Neural progenitor cell (in vitro differentiated cells): ENCODE measurements at regions not wholly inside any gene's neighbourhood (a gene's known extent, or its start where the extent isn't known, plus 50 kb on each side); places are given as distances from the start of the nearest gene placed in this dataset.

Source experiments
- DNase-seq: peaks from one replicate; pipeline ENCODE4 v3.0.0-alpha.2; 2016; ENCODE audit warnings: low spot score
- H2AFZ ChIP-seq: fragments of 200-600 bp; sonication (generic); replicated peaks from 2 replicates; pipeline ENCODE4 v1.6.1; 2016; ENCODE audit warnings: antibody characterized with exemption
- H3F3A ChIP-seq: fragments of 200-600 bp; sonication (generic); 2 replicates; pipeline ENCODE4 v1.6.1; 2016; ENCODE audit warnings: antibody characterized with exemption, low read depth
- H3K27ac ChIP-seq: fragments of 200-600 bp; sonication (generic); 2 replicates; pipeline ENCODE4 v1.5.1; 2016; ENCODE audit warnings: mild to moderate bottlenecking
- H3K27me3 ChIP-seq: fragments of 200-600 bp; sonication (generic); 2 replicates; pipeline ENCODE4 v1.6.1; 2016; ENCODE audit warnings: mild to moderate bottlenecking, moderate library complexity
- H3K36me3 ChIP-seq: fragments of 200-600 bp; sonication (generic); 2 replicates; pipeline ENCODE4 v1.5.1; 2016
- H3K4me1 ChIP-seq: fragments of 200-600 bp; sonication (generic); 2 replicates; pipeline ENCODE4 v1.6.1; 2016; ENCODE audit warnings: mixed run types
- H3K4me2 ChIP-seq: fragments of 200-600 bp; sonication (generic); 2 replicates; pipeline ENCODE4 v1.6.1; 2016
- H3K4me3 ChIP-seq: fragments of 200-600 bp; sonication (generic); 2 replicates; pipeline ENCODE4 v1.5.1; 2016
- H3K79me2 ChIP-seq: fragments of 200-600 bp; sonication (generic); 2 replicates; pipeline ENCODE4 v1.6.1; 2016; ENCODE audit warnings: low read depth
- H3K9ac ChIP-seq: fragments of 200-600 bp; sonication (generic); 2 replicates; pipeline ENCODE4 v1.6.1; 2016
- H3K9me3 ChIP-seq: fragments of 200-600 bp; sonication (generic); 2 replicates; pipeline ENCODE4 v1.5.1; 2016; ENCODE audit warnings: low read depth
- H4K20me1 ChIP-seq: fragments of 200-600 bp; sonication (generic); 2 replicates; pipeline ENCODE4 v1.6.1; 2016; ENCODE audit warnings: low read depth
- H3K27ac Mint-ChIP-seq: 3 replicates; pipeline ENCODE4 v1.8.0; 2021; ENCODE audit warnings: mixed read lengths
- H3K27me3 Mint-ChIP-seq: 2 replicates; pipeline ENCODE4 v1.8.0; 2022; ENCODE audit warnings: low read depth, mild to moderate bottlenecking, inconsistent platforms, moderate library complexity, mixed read lengths; ENCODE audit not compliant: insufficient read depth
- H3K36me3 Mint-ChIP-seq: 3 replicates; pipeline ENCODE4 v1.8.0; 2021; ENCODE audit warnings: mixed read lengths
- H3K4me1 Mint-ChIP-seq: 3 replicates; pipeline ENCODE4 v1.8.0; 2021; ENCODE audit warnings: mixed read lengths
- H3K4me3 Mint-ChIP-seq: 3 replicates; pipeline ENCODE4 v1.8.0; 2021; ENCODE audit warnings: mild to moderate bottlenecking, moderate library complexity, mixed read lengths
- H3K9me3 Mint-ChIP-seq: 3 replicates; pipeline ENCODE4 v1.8.0; 2020; ENCODE audit warnings: mixed read lengths
- EZH2 ChIP-seq: fragments of 200-600 bp; sonication (generic); IDR thresholded peaks from 2 replicates; pipeline ENCODE4 v1.6.1; 2017; ENCODE audit warnings: antibody characterized with exemption, mild to moderate bottlenecking, moderate library complexity
- EZH2phosphoT487 ChIP-seq: fragments of 200-600 bp; sonication (generic); IDR thresholded peaks from 2 replicates; pipeline ENCODE4 v1.6.1; 2017; ENCODE audit warnings: antibody characterized with exemption
- TF ChIP-seq, protein P1 (sequence below): fragments of 200-600 bp; sonication (generic); IDR thresholded peaks from 2 replicates; pipeline ENCODE4 v1.5.1; 2017; ENCODE audit warnings: antibody characterized with exemption, mild to moderate bottlenecking

DNA sequence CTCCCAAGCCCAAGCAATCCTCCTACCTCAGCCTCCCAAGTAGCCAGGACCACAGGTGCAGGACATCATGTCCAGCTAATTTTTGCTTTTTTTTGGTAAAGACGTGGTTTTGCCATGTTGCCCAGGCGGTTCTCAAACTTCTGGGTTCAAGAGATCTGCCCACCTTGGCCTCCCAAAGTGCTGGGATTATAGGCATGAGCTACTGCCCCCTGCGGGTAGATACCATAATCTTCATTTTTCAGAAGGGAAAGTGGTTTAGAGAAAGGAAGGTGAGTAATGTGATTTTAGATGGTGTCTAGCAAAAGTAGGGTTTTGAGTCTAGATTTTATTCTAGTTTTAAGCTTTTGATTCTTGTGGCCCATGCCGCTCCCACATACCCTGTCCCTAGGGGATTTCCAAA, 205.3 kb upstream of the CLNK start:
- Mint-ChIP-seq H3K27ac (no peak overlapping the region), H3K27me3 (no peaks in the 10 kb centered on the region), H3K4me3 (no peak overlapping the region), H3K9me3 (no peaks in the 10 kb centered on the region), H3K4me1 (peaks cover 3% of the 10 kb centered on the region), H3K36me3 (no peaks in the 10 kb centered on the region)
- H2AFZ ChIP-seq, result no peak overlapping the region
- no peaks in the 10 kb centered on the region for H3K27me3 ChIP-seq
- no peak overlapping the region for H3K4me2 ChIP-seq
- H3F3A ChIP-seq, result no peaks in the 10 kb centered on the region
- H3K4me1 ChIP-seq, result peaks cover 8% of the 10 kb centered on the region
- H3K27ac ChIP-seq, result no peak overlapping the region
- no peaks in the 10 kb centered on the region for H3K36me3 ChIP-seq
- no peak overlapping the region for H3K9ac ChIP-seq
- H3K4me3 ChIP-seq, result no peak overlapping the region
- TF ChIP-seq, protein P1, sequence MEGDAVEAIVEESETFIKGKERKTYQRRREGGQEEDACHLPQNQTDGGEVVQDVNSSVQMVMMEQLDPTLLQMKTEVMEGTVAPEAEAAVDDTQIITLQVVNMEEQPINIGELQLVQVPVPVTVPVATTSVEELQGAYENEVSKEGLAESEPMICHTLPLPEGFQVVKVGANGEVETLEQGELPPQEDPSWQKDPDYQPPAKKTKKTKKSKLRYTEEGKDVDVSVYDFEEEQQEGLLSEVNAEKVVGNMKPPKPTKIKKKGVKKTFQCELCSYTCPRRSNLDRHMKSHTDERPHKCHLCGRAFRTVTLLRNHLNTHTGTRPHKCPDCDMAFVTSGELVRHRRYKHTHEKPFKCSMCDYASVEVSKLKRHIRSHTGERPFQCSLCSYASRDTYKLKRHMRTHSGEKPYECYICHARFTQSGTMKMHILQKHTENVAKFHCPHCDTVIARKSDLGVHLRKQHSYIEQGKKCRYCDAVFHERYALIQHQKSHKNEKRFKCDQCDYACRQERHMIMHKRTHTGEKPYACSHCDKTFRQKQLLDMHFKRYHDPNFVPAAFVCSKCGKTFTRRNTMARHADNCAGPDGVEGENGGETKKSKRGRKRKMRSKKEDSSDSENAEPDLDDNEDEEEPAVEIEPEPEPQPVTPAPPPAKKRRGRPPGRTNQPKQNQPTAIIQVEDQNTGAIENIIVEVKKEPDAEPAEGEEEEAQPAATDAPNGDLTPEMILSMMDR, result peak; percentile 16
- no peak for TF ChIP-seq EZH2
- no peak for DNase-seq
- no peaks in the 10 kb centered on the region for H4K20me1 ChIP-seq
- no peaks in the 10 kb centered on the region for H3K79me2 ChIP-seq
- no peaks in the 10 kb centered on the region for H3K9me3 ChIP-seq

DNA sequence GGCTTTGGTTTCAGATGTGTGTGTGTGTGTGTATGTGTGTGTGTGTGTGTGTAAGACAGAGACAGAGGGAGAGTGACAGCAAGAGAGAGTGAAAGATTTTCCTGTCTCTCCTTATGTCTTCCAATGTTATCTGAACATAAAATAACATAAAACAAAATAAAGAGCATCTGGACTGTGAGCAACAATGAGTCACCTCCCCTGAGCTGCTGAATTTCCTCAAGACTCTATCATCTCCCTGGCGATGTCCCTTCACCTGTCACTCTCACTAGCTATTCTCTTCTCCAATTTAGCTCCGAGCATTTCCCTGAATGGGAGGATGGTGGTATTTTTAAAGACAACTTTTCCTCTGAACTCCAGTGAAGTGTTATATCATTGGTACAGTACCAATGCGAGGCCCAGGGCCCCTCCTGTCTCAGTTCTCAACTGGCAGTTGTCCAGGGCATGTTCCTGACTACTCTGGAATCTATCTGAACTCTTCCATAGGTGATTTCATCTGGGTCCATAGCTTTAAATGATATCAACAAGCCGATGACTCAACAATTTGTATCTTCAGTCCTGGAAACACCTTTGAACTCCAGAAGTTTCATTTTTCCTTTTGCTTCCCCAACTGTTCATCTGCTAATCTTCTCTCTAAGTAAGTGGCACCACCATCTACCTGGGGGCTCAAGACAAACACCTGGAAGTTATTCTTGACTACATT, 195.0 kb upstream of the CLNK start:
- TF ChIP-seq EZH2 (no peak), EZH2phosphoT487 (no peak)
- TF ChIP-seq, protein P1, result no peak
- Mint-ChIP-seq H3K4me1 (no peaks in the 10 kb centered on the region), H3K4me3 (no peak overlapping the region), H3K36me3 (no peaks in the 10 kb centered on the region), H3K27me3 (no peaks in the 10 kb centered on the region), H3K9me3 (no peaks in the 10 kb centered on the region), H3K27ac (no peak overlapping the region)
- Histone ChIP-seq H3K79me2 (no peaks in the 10 kb centered on the region), H3K36me3 (no peaks in the 10 kb centered on the region), H3K27ac (no peak overlapping the region), H4K20me1 (no peaks in the 10 kb centered on the region), H2AFZ (no peak overlapping the region), H3K4me3 (no peak overlapping the region), H3K4me1 (no peaks in the 10 kb centered on the region), H3K9ac (no peak overlapping the region), H3K27me3 (no peaks in the 10 kb centered on the region), H3F3A (no peaks in the 10 kb centered on the region), H3K9me3 (no peaks in the 10 kb centered on the region), H3K4me2 (no peak overlapping the region)
- no peak for DNase-seq

GRCh38 chr4:10878861-10879260, 194.3 kb upstream of the CLNK start:
- no peak overlapping the region for H3K9ac ChIP-seq
- no peaks in the 10 kb centered on the region for H3K36me3 Mint-ChIP-seq
- H3K4me1 ChIP-seq, result no peaks in the 10 kb centered on the region
- no peak overlapping the region for H3K4me3 Mint-ChIP-seq
- no peak overlapping the region for H3K27ac Mint-ChIP-seq
- no peak for DNase-seq
- H3F3A ChIP-seq, result no peaks in the 10 kb centered on the region
- no peaks in the 10 kb centered on the region for H3K27me3 Mint-ChIP-seq
- no peak for TF ChIP-seq EZH2phosphoT487
- no peak for TF ChIP-seq EZH2
- TF ChIP-seq, protein P1, result no peak
- no peaks in the 10 kb centered on the region for H3K79me2 ChIP-seq
- no peaks in the 10 kb centered on the region for H3K36me3 ChIP-seq
- H3K9me3 ChIP-seq, result no peaks in the 10 kb centered on the region
- no peak overlapping the region for H3K4me2 ChIP-seq
- no peaks in the 10 kb centered on the region for H3K9me3 Mint-ChIP-seq
- no peak overlapping the region for H2AFZ ChIP-seq
- no peak overlapping the region for H3K27ac ChIP-seq
- H3K4me1 Mint-ChIP-seq, result no peaks in the 10 kb centered on the region
- H3K4me3 ChIP-seq, result no peak overlapping the region
- no peaks in the 10 kb centered on the region for H4K20me1 ChIP-seq
- H3K27me3 ChIP-seq, result no peaks in the 10 kb centered on the region
